ENCODE measurements at regions not wholly inside any gene's neighbourhood (a gene's known extent, or its start where the extent isn't known, plus 50 kb on each side); places are given as distances from the start of the nearest gene placed in this dataset.

DNA sequence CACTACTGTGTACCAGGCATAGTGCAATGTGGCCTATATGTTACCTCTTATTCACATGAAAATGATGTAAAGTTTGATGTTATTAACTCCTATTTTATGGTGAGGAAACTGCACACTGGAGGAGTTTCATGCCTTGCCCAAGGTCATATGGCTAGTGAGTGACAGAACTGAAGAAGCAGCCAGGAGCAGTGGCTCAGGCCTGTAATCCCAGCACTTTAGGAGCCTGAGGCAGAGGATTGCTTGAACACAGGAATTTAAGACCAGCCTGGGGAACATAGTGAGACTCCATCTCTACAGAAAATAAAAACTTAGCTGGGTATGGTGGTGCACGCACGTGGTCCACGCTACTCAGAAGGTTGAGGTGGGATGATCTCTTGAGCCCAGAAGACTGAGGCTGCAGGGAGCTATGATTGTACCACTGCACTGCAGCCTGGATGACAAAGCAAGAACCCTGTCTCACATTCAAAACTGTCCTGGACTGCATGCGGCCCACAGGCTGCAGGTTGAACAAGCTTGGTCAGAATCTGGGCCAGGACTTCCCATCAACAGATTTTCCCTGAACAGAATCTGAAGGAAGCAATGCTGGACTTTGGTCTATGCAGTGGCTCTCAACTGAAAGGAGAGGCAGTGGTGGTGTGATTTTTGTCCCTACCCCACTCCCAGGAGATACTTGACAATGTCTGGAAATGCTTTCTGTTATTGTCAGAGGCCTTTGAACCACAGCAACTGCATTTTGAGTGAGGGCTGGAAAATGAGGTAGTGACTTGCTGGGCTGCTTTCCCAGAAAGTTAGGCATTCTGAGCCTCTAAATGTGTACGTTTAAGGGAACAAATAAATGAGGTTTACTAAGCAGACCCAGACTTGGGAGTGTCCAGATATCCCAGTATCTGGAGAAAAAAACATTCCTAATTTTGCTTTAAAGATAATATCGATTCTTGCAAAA, 479.5 kb downstream of the TMEM114 start:
- Histone ChIP-seq H3K9ac (ENCODE audit: extremely low read depth, low read length, poor library complexity, severe bottlenecking) (no peak overlapping the region), H3K4me1 (ENCODE audit: control insufficient read depth, insufficient read depth, low read length) (no peaks in the 10 kb centered on the region), H3K36me3 (ENCODE audit: control insufficient read depth, insufficient read depth, low read length) (no peaks in the 10 kb centered on the region), H3K27ac (ENCODE audit: low read depth, low read length) (no peak overlapping the region), H3K4me3 (ENCODE audit: low read length) (no peak overlapping the region), H3K9me3 (ENCODE audit: control insufficient read depth, low read length) (peaks cover 5% of the 10 kb centered on the region), H3K27me3 (ENCODE audit: control insufficient read depth, insufficient read depth, low read length, poor library complexity, severe bottlenecking) (no peaks in the 10 kb centered on the region)
- peaks cover 1% of the 10 kb centered on the region for H3K27me3 Mint-ChIP-seq (ENCODE audit: insufficient read depth)
- WGBS, 2 experiments (ENCODE audit: insufficient coverage in 1 of 2, insufficient read length in 1 of 2): 89 to 97% methylated on average over 4 to 5 of the region's 6 CpGs
- no peak for DNase-seq
- H3K9me3 Mint-ChIP-seq: peaks cover 31% of the 10 kb centered on the region
- no peaks in the 10 kb centered on the region for H3K36me3 Mint-ChIP-seq (ENCODE audit: low read depth)
- no peak overlapping the region for H3K27ac Mint-ChIP-seq
- H3K4me1 Mint-ChIP-seq: no peaks in the 10 kb centered on the region
- no peak overlapping the region for H3K4me3 Mint-ChIP-seq
- TF ChIP-seq, protein P1, sequence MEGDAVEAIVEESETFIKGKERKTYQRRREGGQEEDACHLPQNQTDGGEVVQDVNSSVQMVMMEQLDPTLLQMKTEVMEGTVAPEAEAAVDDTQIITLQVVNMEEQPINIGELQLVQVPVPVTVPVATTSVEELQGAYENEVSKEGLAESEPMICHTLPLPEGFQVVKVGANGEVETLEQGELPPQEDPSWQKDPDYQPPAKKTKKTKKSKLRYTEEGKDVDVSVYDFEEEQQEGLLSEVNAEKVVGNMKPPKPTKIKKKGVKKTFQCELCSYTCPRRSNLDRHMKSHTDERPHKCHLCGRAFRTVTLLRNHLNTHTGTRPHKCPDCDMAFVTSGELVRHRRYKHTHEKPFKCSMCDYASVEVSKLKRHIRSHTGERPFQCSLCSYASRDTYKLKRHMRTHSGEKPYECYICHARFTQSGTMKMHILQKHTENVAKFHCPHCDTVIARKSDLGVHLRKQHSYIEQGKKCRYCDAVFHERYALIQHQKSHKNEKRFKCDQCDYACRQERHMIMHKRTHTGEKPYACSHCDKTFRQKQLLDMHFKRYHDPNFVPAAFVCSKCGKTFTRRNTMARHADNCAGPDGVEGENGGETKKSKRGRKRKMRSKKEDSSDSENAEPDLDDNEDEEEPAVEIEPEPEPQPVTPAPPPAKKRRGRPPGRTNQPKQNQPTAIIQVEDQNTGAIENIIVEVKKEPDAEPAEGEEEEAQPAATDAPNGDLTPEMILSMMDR (conservative IDR thresholded peaks at IDR 0.05): no peak

GRCh38 chr16:8109510-8110369, 480.6 kb downstream of the TMEM114 start:
- WGBS, 2 experiments (ENCODE audit: insufficient coverage in 1 of 2, insufficient read length in 1 of 2): 86 to 87% methylated on average over 11 to 18 of the region's 18 CpGs
- H3K9me3 ChIP-seq (ENCODE audit: control insufficient read depth, low read length): peaks cover 5% of the 10 kb centered on the region

GRCh38 chr16:8108991-8109509, 481.3 kb downstream of the TMEM114 start:
- Mint-ChIP-seq H3K4me1 (no peaks in the 10 kb centered on the region), H3K27ac (no peak overlapping the region), H3K4me3 (no peak overlapping the region), H3K36me3 (ENCODE audit: low read depth) (no peaks in the 10 kb centered on the region), H3K27me3 (ENCODE audit: insufficient read depth) (peaks cover 1% of the 10 kb centered on the region), H3K9me3 (peaks cover 19% of the 10 kb centered on the region)
- TF ChIP-seq, protein P1 (conservative IDR thresholded peaks at IDR 0.05): no peak
- no peaks in the 10 kb centered on the region for H3K36me3 ChIP-seq (ENCODE audit: control insufficient read depth, insufficient read depth, low read length)
- no peak overlapping the region for H3K4me3 ChIP-seq (ENCODE audit: low read length)
- H3K9ac ChIP-seq (ENCODE audit: extremely low read depth, low read length, poor library complexity, severe bottlenecking): no peak overlapping the region
- no peak overlapping the region for H3K27ac ChIP-seq (ENCODE audit: low read depth, low read length)
- no peak for DNase-seq
- WGBS, 2 experiments (ENCODE audit: insufficient coverage in 1 of 2, insufficient read length in 1 of 2): 91 to 95% methylated on average over 8 to 15 of the region's 15 CpGs
- H3K27me3 ChIP-seq (ENCODE audit: control insufficient read depth, insufficient read depth, low read length, poor library complexity, severe bottlenecking): no peaks in the 10 kb centered on the region
- no peaks in the 10 kb centered on the region for H3K4me1 ChIP-seq (ENCODE audit: control insufficient read depth, insufficient read depth, low read length)
- H3K9me3 ChIP-seq (ENCODE audit: control insufficient read depth, low read length): peaks cover 5% of the 10 kb centered on the region

More at GRCh38 chr16:8109510-8110369, 480.6 kb downstream of the TMEM114 start:
- H3K36me3 Mint-ChIP-seq (ENCODE audit: low read depth): no peaks in the 10 kb centered on the region
- H3K27me3 Mint-ChIP-seq (ENCODE audit: insufficient read depth): peaks cover 1% of the 10 kb centered on the region
- TF ChIP-seq, protein P1 (conservative IDR thresholded peaks at IDR 0.05): no peak
- H3K27ac Mint-ChIP-seq: no peak overlapping the region
- no peak for DNase-seq
- H3K4me3 ChIP-seq (ENCODE audit: low read length): no peak overlapping the region
- no peaks in the 10 kb centered on the region for H3K4me1 Mint-ChIP-seq
- H3K27ac ChIP-seq (ENCODE audit: low read depth, low read length): no peak overlapping the region
- no peaks in the 10 kb centered on the region for H3K27me3 ChIP-seq (ENCODE audit: control insufficient read depth, insufficient read depth, low read length, poor library complexity, severe bottlenecking)
- H3K9me3 Mint-ChIP-seq: peaks cover 24% of the 10 kb centered on the region
- no peaks in the 10 kb centered on the region for H3K4me1 ChIP-seq (ENCODE audit: control insufficient read depth, insufficient read depth, low read length)
- no peak overlapping the region for H3K9ac ChIP-seq (ENCODE audit: extremely low read depth, low read length, poor library complexity, severe bottlenecking)
- no peak overlapping the region for H3K4me3 Mint-ChIP-seq
- H3K36me3 ChIP-seq (ENCODE audit: control insufficient read depth, insufficient read depth, low read length): no peaks in the 10 kb centered on the region

All from endodermal cell (in vitro differentiated cells).